Fibroblast of villous mesenchyme (primary cell): ENCODE measurements at regions not wholly inside any gene's neighbourhood (a gene's known extent, or its start where the extent isn't known, plus 50 kb on each side); places are given as distances from the start of the nearest gene placed in this dataset.

ENCODE experiments used
- DNase-seq: peaks from one replicate; pipeline ENCODE4 v3.0.0-alpha.2; 2010; ENCODE audit warnings: low read depth
- H3K4me3 ChIP-seq: 2 replicates; pipeline ENCODE4 v1.5.1; 2011; ENCODE audit warnings: low read depth, mild to moderate bottlenecking, low read length
- TF ChIP-seq, protein P1 (sequence below): IDR thresholded peaks from 2 replicates; pipeline ENCODE4 v1.5.1; 2012; ENCODE audit warnings: low read depth, mild to moderate bottlenecking, low read length; ENCODE audit not compliant: insufficient read depth

DNA sequence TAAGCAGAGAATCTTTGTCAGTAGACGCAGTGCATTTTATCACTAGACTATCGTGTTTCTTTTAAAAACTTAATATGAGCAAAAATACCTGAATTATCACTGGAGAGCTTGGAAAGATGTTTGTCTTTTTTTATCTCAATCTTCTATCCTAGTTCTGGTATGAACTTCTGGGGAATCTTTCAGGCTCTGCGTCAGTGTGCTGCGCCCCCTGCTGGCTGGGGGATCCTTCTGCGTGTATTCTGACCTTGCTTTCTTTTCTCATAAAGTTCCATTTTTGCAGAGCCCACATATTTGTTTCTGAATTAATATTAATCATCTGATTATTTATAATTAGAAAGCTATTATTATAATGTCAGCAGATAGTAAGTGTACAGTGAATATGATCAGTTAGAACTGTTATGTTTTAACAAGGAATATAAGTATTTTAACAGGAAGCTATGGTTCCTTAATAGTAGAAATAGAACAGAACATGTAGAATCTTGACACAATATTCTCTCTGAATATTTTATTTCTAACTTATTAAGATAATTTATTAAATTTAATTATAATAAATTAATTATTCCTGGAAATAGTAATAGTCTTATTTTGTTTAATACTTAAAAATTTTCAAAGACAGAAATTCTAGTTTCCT lies 945.0 kb upstream of the CRIM1 start:
- TF ChIP-seq, protein P1, sequence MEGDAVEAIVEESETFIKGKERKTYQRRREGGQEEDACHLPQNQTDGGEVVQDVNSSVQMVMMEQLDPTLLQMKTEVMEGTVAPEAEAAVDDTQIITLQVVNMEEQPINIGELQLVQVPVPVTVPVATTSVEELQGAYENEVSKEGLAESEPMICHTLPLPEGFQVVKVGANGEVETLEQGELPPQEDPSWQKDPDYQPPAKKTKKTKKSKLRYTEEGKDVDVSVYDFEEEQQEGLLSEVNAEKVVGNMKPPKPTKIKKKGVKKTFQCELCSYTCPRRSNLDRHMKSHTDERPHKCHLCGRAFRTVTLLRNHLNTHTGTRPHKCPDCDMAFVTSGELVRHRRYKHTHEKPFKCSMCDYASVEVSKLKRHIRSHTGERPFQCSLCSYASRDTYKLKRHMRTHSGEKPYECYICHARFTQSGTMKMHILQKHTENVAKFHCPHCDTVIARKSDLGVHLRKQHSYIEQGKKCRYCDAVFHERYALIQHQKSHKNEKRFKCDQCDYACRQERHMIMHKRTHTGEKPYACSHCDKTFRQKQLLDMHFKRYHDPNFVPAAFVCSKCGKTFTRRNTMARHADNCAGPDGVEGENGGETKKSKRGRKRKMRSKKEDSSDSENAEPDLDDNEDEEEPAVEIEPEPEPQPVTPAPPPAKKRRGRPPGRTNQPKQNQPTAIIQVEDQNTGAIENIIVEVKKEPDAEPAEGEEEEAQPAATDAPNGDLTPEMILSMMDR = peak; percentile 42
- DNase-seq = peak; percentile 3

DNA sequence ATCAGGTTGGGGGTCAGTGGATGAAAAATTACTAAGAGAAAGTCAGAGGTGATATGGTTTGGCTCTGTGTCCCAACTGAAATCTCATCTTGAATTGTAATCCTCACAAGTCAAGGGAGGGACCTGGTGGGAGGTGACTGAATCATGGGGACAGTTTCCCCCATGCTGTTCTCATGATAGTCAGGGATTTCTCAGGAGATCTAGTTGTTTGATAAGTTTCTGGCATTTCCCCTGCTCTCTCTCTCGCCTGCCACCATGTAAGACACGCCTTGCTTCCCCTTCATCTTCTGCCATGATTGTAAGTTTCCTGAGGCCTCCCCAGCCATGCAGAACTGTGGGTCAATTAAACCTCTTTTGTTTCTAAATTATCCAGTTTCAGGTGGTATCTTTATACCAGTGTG lies 945.8 kb upstream of the CRIM1 start:
- TF ChIP-seq, protein P1 = no peak
- no peak for DNase-seq
- no peak overlapping the region for H3K4me3 ChIP-seq

More for the DNA sequence above, 945.0 kb upstream of the CRIM1 start:
- no peak overlapping the region for H3K4me3 ChIP-seq

DNA sequence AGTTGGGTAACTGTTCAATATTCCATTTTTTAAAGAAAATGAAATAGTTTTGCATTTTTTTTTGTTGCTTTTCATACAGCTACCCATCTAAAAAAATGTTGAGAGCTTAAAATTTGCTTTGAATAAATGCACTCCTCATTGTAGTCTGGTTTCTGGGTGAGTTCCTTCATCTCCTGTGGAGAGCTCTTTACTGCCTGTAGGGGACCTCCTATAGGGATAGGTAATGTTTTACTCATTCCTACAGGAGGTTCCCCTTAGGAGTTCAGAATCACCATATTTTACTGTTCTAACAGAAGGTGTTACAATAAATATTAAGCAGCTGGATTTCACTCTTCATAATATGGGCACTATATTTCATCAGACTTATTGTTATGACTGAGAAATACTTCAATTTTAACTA lies 947.3 kb upstream of the CRIM1 start:
- TF ChIP-seq, protein P1 = no peak
- no peak for DNase-seq
- H3K4me3 ChIP-seq = no peak overlapping the region

DNA sequence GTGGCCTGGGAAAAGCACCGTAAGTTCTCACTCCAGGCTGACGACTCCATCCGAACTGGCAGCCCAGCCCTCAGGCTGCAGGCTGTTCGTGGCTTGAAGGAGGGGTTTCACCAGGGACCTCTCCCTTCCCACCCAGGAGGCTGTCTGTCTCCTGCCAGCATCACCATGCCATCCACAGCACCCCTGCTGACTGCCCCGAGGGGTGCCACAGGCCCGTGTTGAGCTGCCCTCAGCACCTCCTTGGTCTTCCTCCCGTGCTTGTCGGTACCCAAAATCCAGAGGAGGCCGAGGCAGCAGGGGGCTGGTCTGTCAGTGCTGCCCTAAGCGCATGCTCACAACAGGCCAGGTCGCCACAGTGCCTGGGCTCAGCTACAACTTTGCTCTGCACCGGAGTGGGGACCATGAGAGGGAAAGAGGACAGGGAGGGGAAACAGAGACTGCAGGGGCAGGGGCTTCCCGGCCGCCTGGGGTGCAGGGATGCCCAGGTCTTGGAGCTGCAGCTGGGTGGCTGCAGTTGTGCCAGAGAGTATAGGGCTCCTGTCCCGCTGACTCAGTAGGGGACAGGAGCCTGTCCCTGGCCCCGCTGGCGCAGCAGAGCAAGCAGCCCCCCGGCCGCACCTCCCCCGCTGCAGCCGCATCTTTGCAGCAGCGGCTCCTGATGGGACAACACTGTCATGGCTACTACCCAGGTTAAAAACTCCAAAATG lies 963.7 kb upstream of the CRIM1 start:
- TF ChIP-seq, protein P1 = no peak
- H3K4me3 ChIP-seq = no peak overlapping the region
- DNase-seq = no peak

DNA sequence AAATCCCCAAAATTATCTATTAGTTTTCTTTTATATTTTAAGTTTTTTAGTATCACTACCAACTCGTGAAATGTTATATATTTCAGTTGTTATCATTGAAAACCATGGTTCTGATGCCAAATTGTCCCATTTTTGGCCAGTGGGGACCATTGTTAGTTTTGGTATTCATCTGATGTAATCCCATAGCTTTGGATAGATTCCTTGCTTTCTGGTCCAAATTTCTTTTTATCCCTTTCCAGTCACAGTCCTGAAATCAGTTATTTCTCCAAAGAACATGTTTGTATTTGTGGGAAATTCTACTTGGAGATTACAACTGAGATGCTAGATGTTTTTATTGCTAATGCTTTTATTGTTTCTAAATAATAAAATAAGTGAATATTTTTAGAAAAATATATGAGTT lies 976.8 kb upstream of the CRIM1 start:
- DNase-seq = no peak
- TF ChIP-seq, protein P1 = no peak
- no peak overlapping the region for H3K4me3 ChIP-seq

DNA sequence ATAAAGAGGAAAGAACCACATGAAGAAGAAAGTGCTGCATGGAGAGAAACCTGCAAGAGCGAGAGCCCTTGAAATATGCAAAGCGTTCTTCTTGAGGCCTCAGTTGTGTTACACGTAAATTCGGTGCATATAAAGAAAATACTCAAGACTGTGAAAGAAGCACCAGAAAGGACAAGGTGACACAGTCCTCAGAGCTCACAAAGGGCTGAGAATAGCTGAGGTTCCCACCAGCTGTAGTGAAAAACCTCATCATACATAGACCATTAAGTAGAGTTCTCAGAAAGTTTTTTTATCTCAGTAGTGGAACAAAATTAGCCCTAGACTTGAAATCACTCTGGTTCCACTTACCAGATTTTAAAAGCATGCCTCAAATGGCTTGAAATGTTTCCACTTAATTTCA lies 980.7 kb upstream of the CRIM1 start:
- H3K4me3 ChIP-seq = no peak overlapping the region
- TF ChIP-seq, protein P1 = no peak

More for the DNA sequence above, 980.7 kb upstream of the CRIM1 start:
- no peak for DNase-seq
